GM21526 (cell line): ENCODE measurements at regions not wholly inside any gene's neighbourhood (a gene's known extent, or its start where the extent isn't known, plus 50 kb on each side); places are given as distances from the start of the nearest gene placed in this dataset.

Experiments
- ATAC-seq: cut with Tn5 transposase; IDR thresholded peaks from one replicate; pipeline ENCODE4 v1.9.1; 2021; ENCODE audit warnings: moderate library complexity; ENCODE audit not compliant: unreplicated experiment, low FRiP score

DNA sequence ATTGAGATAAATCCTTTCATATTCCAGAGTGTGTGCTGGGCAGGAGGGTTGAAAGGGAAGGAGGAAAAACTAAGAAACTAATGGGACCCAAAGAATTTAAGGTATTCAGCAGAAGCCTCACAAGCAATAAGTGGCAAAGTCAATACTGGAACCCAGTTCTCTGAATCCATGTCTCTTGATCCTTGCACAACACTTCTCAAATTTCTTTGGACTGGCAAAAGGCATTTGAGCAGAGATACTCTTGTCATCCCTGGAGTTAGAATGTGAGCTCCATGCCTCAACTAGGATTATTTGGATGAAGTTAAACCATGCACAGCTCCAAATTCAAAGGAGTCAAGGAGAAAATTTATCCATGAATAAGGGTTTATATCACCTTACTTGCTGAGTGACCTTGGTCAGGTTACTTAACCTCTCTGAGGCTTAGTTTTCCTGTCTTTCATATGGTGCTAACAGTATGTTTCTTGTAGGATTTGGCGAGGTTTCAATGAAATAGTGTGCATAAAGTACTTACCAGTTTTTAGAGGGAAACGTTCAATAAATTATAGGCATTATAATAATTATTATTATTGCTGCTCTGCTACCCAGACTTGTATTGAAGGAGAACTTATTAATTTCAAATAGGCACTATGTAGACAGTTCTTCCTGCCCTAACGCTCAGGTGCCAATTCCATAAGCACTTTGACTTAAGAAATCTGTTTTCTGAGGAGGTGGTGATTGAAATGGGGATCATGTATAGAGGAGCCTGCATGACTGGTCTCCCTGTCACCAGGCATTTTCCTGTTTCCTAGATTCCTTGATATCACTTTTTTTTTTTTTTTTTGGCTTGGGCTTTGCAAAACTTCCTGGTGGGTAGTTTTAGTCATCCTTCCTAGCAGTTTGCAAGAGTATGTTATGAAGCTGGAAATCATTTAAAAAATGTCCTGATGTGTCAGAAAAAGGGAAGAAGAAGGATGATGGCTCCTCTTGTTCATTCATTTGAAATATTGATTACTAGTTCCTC, 125.0 kb upstream of the JUN start:
- no peak for ATAC-seq

DNA sequence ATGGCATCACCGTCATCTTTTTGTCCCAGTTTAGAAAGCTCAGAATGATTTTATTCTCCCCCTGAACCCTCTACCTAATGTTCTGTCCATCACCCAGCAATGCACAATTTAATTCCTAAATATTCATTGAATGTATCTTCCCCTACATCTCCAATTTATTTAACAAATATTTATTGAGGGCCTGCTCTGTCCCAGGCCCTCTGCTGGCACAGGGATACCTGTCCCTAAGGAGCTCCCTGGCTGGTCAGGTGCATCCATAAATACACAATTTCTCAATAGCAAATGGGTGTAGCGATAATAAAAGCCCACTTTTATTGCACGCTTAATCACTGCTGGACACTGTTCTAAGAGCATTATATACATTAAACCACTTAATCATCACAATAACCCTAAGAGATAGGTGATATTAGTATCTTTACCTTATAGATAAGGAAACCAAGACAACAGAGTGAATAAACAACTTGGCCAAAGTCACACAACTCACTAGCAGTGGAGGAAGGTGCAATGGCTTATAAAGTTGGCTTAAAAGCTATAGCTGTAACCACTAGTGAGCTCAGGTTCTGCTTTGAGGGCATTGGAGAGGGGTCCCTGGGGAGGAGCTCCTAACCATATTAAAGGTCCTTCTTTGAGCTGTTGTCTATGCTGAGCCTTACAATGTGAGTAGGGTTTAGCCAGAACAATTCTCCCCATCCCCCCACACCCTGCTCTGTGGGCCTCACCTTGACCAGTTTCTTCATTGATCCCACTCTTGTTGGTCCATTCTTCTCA, 126.3 kb upstream of the JUN start:
- no peak for ATAC-seq

DNA sequence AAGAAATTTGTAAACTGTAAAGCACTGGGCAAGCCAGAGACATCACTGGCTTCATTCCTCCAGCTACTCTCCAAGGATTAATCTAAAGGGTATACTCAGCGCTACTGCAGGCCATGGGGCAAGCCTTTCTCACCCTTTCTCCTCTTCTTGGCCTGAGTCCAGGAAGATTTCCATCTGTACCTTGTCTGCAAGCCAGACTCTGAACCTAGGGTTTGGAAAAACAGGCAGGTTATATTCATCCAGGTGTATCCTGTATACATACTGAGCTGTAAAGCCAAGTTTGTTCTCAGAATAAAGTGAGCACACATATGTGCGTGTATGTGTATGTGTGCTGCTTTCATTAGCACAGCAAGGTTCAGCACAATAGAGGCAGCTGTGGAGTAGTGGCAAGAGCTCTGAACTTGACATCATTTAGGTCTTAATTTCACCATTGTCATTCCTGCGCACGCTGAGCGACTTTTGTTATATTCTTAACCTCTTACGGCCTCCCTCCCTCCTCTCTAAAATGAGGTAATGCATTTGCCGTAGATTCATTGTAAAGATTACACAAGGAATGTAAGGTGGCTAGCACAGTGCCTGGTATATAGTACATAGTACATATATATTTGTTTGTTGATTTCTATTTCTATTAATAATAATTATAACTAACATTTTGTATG, 128.1 kb upstream of the JUN start:
- ATAC-seq, result no peak

DNA sequence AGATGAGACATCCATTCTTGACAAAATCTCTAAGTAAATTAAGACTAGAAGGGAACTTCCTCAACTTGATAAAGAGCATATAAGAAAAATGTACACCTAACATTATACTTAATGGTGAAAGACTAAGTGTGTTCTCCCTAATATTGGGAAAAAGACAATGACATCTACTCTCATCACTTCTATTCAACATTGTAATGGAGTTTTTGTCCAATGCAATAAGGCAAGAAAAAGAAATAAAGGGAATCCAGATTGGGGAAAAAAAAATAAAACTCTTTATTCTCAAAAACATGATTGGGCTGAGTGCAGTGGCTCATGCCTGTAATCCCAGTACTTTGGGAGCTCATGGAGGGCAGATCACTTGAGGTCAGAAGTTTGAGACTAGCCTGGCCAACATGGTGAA, 131.1 kb upstream of the JUN start:
- no peak for ATAC-seq

DNA sequence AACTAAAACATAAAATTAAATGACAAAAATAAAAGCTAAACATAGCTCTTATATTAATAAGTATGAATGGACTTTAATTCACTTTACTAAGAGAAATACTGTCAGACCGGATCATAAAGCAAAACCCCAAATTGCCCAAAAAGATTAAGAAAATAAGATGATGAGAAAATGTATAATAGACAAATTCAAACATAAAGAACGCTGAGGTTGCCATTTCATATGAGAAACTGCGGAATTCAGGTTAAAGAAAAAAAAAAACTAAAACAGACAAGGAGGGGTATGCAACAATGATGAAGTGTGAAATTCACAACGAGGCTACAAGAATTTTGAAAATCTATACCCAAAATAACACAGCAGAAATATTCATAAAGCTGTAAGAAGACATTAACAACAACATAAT, 133.6 kb upstream of the JUN start:
- ATAC-seq, result no peak

DNA sequence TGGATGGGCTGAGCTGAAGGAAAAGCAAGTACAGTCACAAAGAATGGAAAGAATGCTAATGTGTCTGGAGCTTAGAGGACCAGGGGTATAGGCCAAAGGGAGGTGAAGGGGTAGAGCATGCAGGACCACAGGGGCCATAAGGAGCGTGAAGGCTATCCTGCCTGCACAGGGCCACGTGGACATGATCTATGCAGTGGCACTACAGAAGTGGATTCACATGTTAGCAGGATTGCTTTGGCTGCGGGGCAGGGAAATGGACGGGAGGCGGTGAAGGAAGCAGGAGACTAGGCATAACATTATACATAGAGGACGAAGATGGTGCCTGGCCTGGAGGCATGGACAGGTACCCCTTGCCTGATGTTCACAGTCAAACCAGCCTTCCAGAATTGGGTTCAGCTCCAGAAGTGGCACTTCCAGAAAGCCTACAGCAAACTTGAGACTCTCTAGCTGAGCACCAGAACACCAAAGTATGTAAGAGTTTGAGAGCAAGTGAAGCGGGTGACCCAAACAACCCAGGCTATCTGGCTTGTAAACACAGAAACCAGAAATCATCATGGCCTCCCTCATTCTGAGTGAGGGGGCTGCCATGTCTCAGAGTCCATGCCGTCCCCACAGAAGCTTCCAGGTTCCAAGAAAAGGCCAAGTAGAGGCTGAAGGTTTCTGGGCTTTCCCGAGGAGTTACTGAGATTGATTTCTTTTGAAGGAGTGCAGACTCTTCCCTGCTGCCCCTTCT, 135.5 kb upstream of the JUN start:
- ATAC-seq, result no peak

DNA sequence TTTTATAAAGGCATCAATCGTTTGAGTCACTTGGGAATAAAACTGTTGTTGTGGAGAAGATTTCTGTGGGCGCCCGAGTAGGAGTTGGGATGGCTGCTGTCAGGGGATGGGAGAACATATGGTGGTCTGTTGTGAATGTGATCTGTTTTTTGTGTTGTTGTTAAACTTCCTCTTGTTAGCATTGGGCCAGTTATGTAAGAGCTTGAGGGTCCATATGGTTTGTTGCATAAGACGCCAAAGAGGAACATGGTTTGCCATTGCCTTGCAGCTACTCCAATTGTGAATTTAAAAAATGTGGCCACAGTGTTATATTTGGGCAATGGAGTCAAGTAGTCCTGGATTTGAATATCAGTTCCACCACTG, 136.1 kb upstream of the JUN start:
- ATAC-seq, result no peak

DNA sequence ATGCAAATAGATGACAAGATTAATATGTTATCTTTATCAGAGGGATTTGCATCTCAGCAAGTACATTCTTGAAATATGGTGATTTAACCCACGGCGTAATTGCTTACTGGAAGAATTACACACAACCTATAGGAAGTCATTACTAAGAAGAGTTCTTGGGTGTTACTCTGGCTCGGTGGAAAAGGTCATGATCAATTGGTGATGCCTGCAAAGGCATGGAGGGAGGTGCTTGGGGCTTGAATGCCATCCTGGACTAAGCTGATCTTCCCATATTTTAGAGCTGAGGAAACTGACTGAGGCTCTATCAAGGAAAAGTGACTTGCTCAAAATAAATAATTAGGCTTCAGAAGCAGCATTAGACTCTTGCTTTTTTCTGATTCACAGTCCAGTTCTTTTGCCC, 137.5 kb upstream of the JUN start:
- no peak for ATAC-seq

DNA sequence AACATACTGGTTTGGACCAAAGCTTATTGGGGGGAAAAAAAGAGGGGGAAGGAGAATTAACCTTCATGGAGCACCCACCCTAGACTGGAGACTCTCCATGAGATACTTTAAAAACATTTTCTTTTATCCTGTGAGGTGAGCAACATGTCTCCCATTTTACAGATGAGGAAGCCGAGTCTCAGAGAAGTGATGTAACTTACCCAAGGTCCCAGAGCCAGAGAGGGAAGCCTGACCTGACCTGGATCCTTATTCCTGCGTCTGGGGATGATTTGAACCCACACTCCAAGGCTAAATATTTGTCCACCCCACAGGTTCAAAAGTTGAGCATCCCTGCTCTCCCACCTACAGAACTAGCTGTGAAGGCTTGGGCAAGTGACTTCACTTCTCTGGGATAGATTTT, 137.9 kb upstream of the JUN start:
- no peak for ATAC-seq

DNA sequence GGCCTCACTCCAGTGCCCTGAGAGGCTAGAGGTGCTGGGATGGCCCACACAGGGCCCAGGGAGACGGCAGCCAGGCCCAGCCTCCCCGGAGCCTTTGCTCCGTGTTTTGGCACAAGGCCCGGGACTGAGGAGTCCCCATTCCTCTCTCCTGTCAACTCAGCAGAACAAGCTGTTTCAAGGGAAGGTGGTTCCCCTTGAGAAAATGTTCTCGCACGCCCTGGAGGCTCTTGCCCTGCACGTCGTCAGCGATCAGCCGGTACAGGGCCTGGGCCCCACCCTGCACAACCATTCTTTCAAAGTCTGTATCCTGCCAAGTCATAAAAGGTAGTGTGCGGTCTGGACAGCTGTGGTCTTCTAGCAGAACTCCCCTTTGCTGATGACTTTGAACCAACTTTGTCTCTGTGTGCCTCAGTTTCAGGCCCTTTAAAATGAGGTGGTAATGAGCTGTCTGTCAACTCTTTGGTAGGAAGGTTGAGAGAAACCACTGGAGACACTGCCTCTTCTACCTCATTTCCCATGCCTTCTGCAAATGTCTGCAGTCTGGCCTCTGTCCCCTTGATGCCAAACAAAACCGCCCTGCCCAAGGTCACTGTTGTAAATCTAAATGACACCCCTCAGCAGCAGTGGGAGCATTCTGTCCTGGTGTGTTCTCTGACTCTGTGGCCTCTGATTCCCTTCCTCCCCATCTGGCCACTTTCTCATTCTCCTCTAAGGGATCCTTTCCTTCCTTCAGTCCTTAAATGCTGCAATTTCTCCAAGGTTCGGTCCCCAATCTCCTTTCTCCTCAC, 138.6 kb upstream of the JUN start:
- ATAC-seq, result peak; percentile 89

DNA sequence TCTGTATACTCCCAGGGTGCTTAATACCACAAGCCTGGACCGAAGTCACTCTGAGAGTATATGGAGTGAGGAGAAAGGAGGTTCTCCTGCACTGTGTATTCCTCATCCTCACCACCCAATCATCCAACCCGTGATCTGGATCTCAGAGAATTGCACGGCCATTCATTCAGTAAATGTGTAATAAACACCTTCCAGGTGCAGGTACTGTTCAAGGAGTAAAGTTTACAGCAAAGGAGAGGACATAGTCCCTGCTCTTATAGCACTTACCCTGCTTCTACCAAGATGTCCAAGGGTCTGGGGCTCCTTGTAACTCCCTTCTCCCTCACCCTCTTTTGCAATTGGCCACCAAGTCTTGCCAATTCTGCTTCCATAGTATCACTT, 139.2 kb upstream of the JUN start:
- ATAC-seq, result no peak

DNA sequence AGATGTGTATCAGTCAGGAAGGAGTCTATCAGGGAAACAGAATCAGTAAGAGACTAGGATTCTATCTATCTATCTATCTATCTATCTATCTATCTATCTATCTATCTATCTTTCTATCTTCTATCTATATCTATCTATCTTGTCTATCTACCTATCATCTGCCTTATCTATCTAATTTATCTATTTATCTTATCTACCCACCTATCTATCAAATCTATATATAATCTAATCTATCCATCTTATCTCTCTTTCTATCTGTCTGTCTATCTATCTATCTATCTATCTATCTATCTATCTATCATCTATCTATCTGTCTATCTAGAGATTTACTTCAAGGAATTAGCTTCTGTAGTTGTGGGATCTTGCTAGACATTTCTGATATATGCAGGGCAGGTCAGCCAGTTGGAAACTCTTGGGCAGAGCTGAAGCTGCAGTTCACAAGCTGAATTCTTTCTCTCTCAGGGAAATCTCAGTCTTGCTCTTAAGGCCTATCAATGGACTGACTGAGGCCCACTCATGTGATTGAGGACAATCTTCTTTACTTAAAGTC, 140.2 kb upstream of the JUN start:
- no peak for ATAC-seq

DNA sequence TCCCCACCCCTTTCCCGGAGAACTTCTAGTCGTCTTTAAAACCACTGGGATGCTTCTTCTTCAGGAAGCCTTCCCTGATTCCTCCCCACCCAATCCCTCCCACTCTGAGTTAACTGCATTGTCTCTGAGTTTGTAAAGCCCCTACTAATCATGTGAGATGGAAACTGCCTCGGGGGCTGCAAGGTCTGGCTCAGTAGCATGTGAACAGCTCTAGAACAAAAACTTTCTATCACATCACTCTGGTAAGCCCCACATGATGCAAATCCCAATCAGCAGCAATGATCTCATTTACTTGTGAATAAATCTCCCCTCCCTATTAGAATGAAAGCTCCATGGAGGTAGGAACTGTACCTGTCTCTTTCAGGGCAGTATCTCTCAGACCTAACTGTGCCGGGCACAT, 141.0 kb upstream of the JUN start:
- no peak for ATAC-seq

DNA sequence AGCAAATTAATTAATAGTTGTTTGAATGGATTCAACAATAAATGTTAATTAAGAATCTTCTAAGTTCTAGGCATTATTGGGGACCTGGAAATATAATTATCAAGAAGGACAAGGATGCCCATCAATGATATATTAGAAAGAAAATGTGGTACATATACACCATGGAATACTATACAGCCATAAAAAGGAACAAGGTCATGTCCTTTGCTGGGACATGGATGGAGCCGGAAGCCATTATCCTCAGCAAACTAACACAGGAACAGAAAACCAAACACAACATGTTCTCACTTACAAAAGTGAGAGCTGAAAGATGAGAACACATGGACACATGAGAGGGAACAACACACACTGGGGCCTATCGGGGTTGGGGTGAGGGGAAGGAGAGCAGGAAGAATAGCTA, 141.4 kb upstream of the JUN start:
- ATAC-seq, result no peak

DNA sequence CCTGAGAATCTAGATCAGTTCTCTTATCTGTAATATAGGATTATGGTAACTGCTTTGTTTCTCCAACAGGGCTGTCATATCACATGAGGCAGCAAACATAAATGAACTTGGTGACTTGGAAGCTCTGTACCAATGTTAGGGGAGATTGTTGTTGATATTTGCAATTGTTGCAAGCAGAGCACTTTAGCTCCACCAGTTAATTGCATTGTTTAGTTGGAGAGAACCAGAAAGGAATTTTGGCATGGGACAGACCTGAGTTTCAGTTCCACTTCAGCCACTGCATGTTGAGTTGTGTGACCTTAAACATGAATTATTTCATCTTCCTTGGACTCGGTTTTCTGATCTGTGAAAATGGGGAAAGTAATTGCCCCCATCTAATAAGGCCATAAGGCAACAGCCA, 142.3 kb upstream of the JUN start:
- ATAC-seq, result no peak

DNA sequence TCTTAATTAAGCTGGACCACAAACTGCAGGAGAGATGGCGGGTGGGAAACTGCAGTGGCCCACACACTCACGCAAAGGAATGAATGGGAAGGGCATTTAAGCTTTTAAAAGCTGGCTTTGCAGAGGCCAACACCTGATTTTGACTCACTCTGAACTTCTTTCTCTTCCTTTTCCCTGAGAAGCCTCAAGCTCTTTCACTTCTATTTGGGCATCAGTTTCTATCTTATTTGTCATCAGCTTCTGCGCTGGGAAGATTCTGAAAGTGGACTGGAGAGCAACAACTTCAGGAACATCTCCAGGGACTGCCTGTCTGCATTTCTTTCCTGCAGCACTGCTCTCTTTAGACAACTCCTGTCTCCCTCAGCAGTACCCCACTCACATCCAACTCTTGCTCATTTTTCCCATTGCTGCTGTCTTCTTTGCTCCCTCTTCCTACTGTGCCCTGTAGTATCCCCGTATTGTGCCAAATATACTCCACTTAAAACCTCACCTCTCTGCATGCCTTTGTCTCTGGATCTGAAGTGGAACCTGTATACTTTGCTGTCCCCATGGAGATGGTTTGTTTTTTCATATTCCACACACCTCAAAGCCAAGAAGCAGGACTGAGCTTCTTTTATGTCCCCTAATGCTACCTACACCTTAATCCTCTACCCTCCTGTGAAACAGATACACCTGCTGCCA, 143.3 kb upstream of the JUN start:
- ATAC-seq, result no peak

DNA sequence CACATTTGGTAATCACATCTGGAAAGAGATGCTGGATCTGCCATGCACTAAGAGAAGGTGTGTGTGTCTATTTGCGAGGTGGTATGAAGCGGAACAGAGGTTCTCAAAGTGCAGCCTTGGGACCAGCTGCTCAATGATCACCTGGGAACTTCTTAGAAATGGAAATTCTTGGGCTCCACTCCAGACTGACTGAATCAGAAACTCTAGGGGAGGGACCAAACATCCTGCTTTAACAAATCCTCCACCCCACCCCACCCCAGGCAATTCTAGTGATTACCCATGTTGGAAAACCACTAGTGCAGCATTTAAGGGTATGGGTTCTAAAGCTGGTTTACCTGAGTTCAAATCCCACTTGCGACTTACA, 143.9 kb upstream of the JUN start:
- ATAC-seq, result no peak

DNA sequence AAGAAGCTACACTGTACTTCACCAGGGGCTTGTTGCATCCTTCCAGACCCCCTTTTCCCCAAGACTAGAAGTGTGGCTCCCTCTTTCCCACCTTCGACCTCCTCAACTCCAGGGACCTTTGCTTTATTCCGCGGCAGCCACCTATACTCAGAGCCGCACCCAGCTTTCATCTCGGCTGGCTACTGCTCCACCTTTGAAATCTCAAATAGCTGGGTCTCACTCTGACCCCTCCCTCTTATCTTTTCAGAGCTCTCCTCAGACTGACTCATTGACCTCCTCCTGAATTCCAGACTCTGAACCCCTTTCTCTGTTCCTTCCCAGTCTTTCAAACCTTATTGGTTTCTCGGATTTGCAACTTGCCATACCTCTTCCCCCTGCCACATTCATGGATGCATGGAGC, 144.7 kb upstream of the JUN start:
- ATAC-seq, result no peak

DNA sequence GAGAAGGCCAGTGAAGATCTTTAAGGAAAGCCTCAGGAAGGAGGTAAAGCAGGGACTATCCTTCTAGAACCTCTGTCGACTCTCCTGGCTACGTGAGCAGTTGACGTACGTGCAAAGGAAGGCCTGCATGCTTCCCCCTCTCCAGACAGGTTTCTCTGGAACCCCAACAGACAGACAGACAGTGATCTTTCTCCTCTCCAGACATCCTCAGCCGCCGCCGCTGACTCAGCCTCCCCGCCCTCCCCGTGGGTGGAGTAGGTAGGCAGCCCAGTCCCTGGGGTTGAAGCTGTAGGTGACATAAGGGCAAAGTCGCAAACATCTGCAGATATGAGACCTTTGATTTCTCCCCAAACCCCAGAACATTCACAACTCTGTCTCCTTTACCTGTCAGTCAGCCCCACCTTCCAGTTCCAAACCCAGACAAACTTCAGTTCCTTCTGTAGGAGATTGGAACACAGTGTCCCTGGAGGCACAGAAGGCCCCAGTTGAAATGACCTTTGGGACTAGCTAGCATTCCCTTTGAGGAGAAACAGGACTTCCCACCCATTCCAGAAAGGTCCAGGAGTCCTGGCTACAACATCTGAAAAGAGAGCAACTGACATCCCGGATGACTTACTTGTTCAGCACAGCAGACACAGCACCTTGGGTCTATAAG, 146.0 kb upstream of the JUN start:
- ATAC-seq, result no peak
